K562 (cell line): ENCODE measurements at regions not wholly inside any gene's neighbourhood (a gene's known extent, or its start where the extent isn't known, plus 50 kb on each side); places are given as distances from the start of the nearest gene placed in this dataset.

Experiments
- ATAC-seq: fragments of 200-7000 bp; cut with Tn5 transposase; 3 replicates; pipeline ENCODE4 v1.9.1; 2020; ENCODE audit warnings: moderate library complexity
- BruUV-seq: library from RNA; stranded (reverse); fragments of 400-500 nt; replicated peaks from 2 replicates; lab custom pipeline; 2021; lab: Mats Ljungman, UMichigan
- CTCF ChIA-PET: fragments of 300-600 bp; formaldehyde crosslinking; extraction: SDS; loops from one replicate; lab custom pipeline; 2021; ENCODE audit warnings: low intra/inter-chr PET ratio; lab: Yijun Ruan, JAX
- POLR2A ChIA-PET: fragments of 300-600, 350-650 bp; sonication (Branson Sonifier 250); formaldehyde crosslinking; extraction: SDS; loops from one replicate; lab custom pipeline; 2021; ENCODE audit warnings: antibody characterized with exemption, inconsistent platforms; lab: Yijun Ruan, JAX
- DNase-seq, 4 experiments: peaks; one replicate each; pipeline versions ENCODE4 v3.0.0 to v3.0.0-alpha.2; 2011 to 2018; ENCODE audit warnings: low spot score in 3 of 4, mixed read lengths in 3 of 4; ENCODE audit errors: extremely low read depth in 1 of 4
- FAIRE-seq: peaks from 2 replicates; lab custom pipeline; 2011; peaks lifted over from hg19 to GRCh38; lab: Jason Lieb, UNC
- H2AFZ ChIP-seq: 2 replicates; pipeline ENCODE4 v1.6.0; 2011; ENCODE audit warnings: low read depth, low read length, control low read depth, inconsistent platforms
- H3K27ac ChIP-seq: fragments of 200-600 bp; 3 replicates; pipeline ENCODE4 v1.8.0; 2011; ENCODE audit warnings: low read depth, mild to moderate bottlenecking, control low read depth, inconsistent platforms, low read length, moderate library complexity, mixed read lengths; ENCODE audit errors: extremely low read depth
- H3K27me3 ChIP-seq, 2 experiments: fragments of 300-600 bp in 1 of 2; 2 replicates in 1 of 2; 3 replicates in 1 of 2; pipeline versions ENCODE4 v1.6.0 to v1.8.0; 2011; ENCODE audit warnings: inconsistent platforms in 2 of 2, low read length in 2 of 2, mild to moderate bottlenecking in 1 of 2, mixed read lengths in 1 of 2, moderate library complexity in 1 of 2; ENCODE audit not compliant: control insufficient read depth in 2 of 2, insufficient read depth in 2 of 2
- H3K36me3 ChIP-seq: fragments of 300-600 bp; 3 replicates; pipeline ENCODE4 v1.8.0; 2011; ENCODE audit warnings: mild to moderate bottlenecking, low read length, inconsistent platforms; ENCODE audit not compliant: control insufficient read depth, insufficient read depth
- H3K4me1 ChIP-seq, 2 experiments: fragments of 200-600 bp in 1 of 2; replicated peaks in 1 of 2; 2 replicates in 1 of 2; 3 replicates in 1 of 2; pipeline versions ENCODE4 v1.5.1 to v1.8.0; 2011; ENCODE audit warnings: inconsistent platforms in 2 of 2, low read length in 2 of 2, mild to moderate bottlenecking in 1 of 2, mixed read lengths in 1 of 2, moderate library complexity in 1 of 2; ENCODE audit not compliant: control insufficient read depth in 2 of 2, insufficient read depth in 2 of 2
- H3K4me2 ChIP-seq: 2 replicates; pipeline ENCODE4 v1.6.1; 2011; ENCODE audit warnings: low read length, control low read depth, inconsistent platforms, mixed read lengths; ENCODE audit not compliant: insufficient read depth
- H3K4me3 ChIP-seq: fragments of 200-600 bp; sonication (generic), shearing (Covaris generic); 2 replicates; pipeline ENCODE4 v1.5.1; 2016; ENCODE audit warnings: control low read depth, inconsistent platforms
- H3K79me2 ChIP-seq: fragments of 200-600 bp; 3 replicates; pipeline ENCODE4 v1.8.0; 2011; ENCODE audit warnings: low read length, inconsistent platforms; ENCODE audit not compliant: control insufficient read depth, insufficient read depth
- H3K9ac ChIP-seq, 2 experiments: 2 replicates each; pipeline versions ENCODE4 v1.6.0 to v1.6.1; 2011; ENCODE audit warnings: low read depth in 2 of 2, low read length in 2 of 2, control low read depth in 1 of 2, inconsistent platforms in 1 of 2, mild to moderate bottlenecking in 1 of 2, mixed read lengths in 1 of 2; ENCODE audit not compliant: insufficient read depth in 1 of 2
- H3K9me1 ChIP-seq: one replicate; pipeline ENCODE4 v1.6.0; 2011; ENCODE audit warnings: inconsistent platforms, mild to moderate bottlenecking, low read length, moderate library complexity; ENCODE audit not compliant: control insufficient read depth, insufficient read depth
- H3K9me3 ChIP-seq: replicated peaks from 2 replicates; pipeline ENCODE4 v1.5.1; 2011; ENCODE audit warnings: low read depth, low read length, inconsistent platforms; ENCODE audit not compliant: control insufficient read depth, insufficient read depth
- H4K20me1 ChIP-seq: replicated peaks from 2 replicates; pipeline ENCODE4 v1.6.1; 2011; ENCODE audit warnings: low read length, inconsistent platforms, mixed read lengths; ENCODE audit not compliant: control insufficient read depth, insufficient read depth
- ARID3A ChIP-seq: IDR thresholded peaks from 2 replicates; pipeline ENCODE4 v1.6.1; 2012; ENCODE audit warnings: low read depth, low read length, improper control_type of control experiment, borderline replicate concordance
- BMI1 ChIP-seq: fragments of 150-350 bp; IDR thresholded peaks from 2 replicates; pipeline ENCODE4 v1.6.1; 2014; ENCODE audit warnings: low read length
- CHCHD3 ChIP-seq: fragments of 250-450 bp; sonication (Bioruptor Pico); IDR thresholded peaks from 2 replicates; pipeline ENCODE4 v2.1.2; 2022; ENCODE audit warnings: mild to moderate bottlenecking
- CREB3 ChIP-seq: fragments of 450-650 bp; conservative IDR thresholded peaks from 2 replicates; pipeline ENCODE4 v1.6.1; 2016; ENCODE audit warnings: missing genetic modification characterization, low read depth, mild to moderate bottlenecking, missing compliant biosample characterization, moderate library complexity
- CTBP1 ChIP-seq: fragments of 450-650 bp; IDR thresholded peaks from 2 replicates; pipeline ENCODE4 v1.6.1; 2016; ENCODE audit warnings: borderline replicate concordance
- LARP7 ChIP-seq: fragments of 450-650 bp; IDR thresholded peaks from 2 replicates; pipeline ENCODE4 v1.6.1; 2016
- MTF1 ChIP-seq: fragments of 250-450 bp; sonication (Bioruptor Pico); IDR thresholded peaks from 2 replicates; pipeline ENCODE4 v1.9.0; 2021; ENCODE audit warnings: moderate library complexity, mild to moderate bottlenecking, inconsistent platforms, borderline replicate concordance
- NFXL1 ChIP-seq: fragments of 450-650 bp; formaldehyde crosslinking; IDR thresholded peaks from 2 replicates; pipeline ENCODE4 v1.4.0; 2021; ENCODE audit warnings: mild to moderate bottlenecking
- PRPF4 ChIP-seq: fragments of 200-400 bp; formaldehyde crosslinking; IDR thresholded peaks from one replicate; pipeline ENCODE4 v1.6.1; 2017; ENCODE audit warnings: low read length, low read depth, mild to moderate bottlenecking; ENCODE audit not compliant: insufficient read depth, poor library complexity, severe bottlenecking
- SMARCC2 ChIP-seq: fragments of 450-650 bp; IDR thresholded peaks from 2 replicates; pipeline ENCODE4 v1.6.1; 2017; ENCODE audit warnings: antibody characterized with exemption, moderate library complexity, mild to moderate bottlenecking, low read depth
- SP1 ChIP-seq: sonication (generic); formaldehyde crosslinking; IDR thresholded peaks from 2 replicates; pipeline ENCODE4 v1.8.1; 2022; ENCODE audit warnings: mild to moderate bottlenecking, missing genetic modification reagents
- ZBTB8A ChIP-seq: fragments of 450-650 bp; IDR thresholded peaks from 2 replicates; pipeline ENCODE4 v1.6.1; 2018; ENCODE audit warnings: mild to moderate bottlenecking, moderate library complexity; ENCODE audit not compliant: partially characterized antibody
- whole genome bisulfite sequencing: fragments of 100-300 bp; shearing (Covaris generic); methylation state at CpG from one replicate; pipeline ENCODE4 v1.1.6; 2016; ENCODE audit warnings: low coverage, mixed read lengths; ENCODE audit not compliant: insufficient coverage; ENCODE audit errors: missing lambda C conversion rate; 5-methylcytosine and 5-hydroxymethylcytosine counted together
- in situ Hi-C: fragments of 300-500 bp; cut with MboI; formaldehyde crosslinking; loops from 4 replicates; pipeline ENCODE4 v1.15.0; 2018; ENCODE audit warnings: inconsistent platforms, mixed read lengths
- intact Hi-C: fragments of 100-400 bp; cut with micrococcal nuclease; formaldehyde crosslinking; loops from 2 replicates; pipeline ENCODE4 v1.14.2; 2022

- Histone ChIP-seq H3K9me3 (no peaks in the 10 kb centered on the region), H3K4me3 (no peak overlapping the region), H3K9ac (no peak overlapping the region), H3K27ac (no peak overlapping the region), H3K27me3 (peaks cover 14 to 41% of the 10 kb centered on the region in 2 experiments; a peak in 4 of 5 replicates), H3K79me2 (no peaks in the 10 kb centered on the region), H3K36me3 (no peaks in the 10 kb centered on the region), H3K4me1 (no peaks in the 10 kb centered on the region), H2AFZ (no peak overlapping the region), H3K9me1 (no peaks in the 10 kb centered on the region), H4K20me1 (0 out of 2 replicates have a peak, but pooled peaks cover 3% of the 10 kb centered on the region), H3K4me2 (no peak overlapping the region)
- ChIA-PET CTCF (no interaction called here), POLR2A (no interaction called here)
- WGBS, result 0% methylated on average over 2 of the region's 2 CpGs
- in situ Hi-C loops (no loop called here), intact Hi-C loops (no loop called here)
- ATAC-seq, result no peak
- BruUV-seq, result no TSS peak
- FAIRE-seq, result no peak
- no peak for TF ChIP-seq CTBP1
- no peak for TF ChIP-seq LARP7
- no peak for TF ChIP-seq MTF1 (CRISPR knock-in tag)
- TF ChIP-seq ARID3A, result no peak
- no peak for TF ChIP-seq CREB3 (tag)
- no peak for TF ChIP-seq PRPF4
- TF ChIP-seq CHCHD3 (CRISPR knock-in tag), result no peak
- TF ChIP-seq NFXL1 (CRISPR knock-in tag), result no peak
- TF ChIP-seq SP1 (CRISPR knock-in tag), result no peak
- TF ChIP-seq BMI1, result no peak
- no peak for TF ChIP-seq SMARCC2
- no peak for TF ChIP-seq ZBTB8A
- no peak for DNase-seq
Observed at GRCh38 chr6:1224514-1224913, 87.4 kb upstream of the FOXQ1 start.
